H9 (cell line): ENCODE measurements at regions not wholly inside any gene's neighbourhood (a gene's known extent, or its start where the extent isn't known, plus 50 kb on each side); places are given as distances from the start of the nearest gene placed in this dataset.

Source experiments
- DNase-seq: peaks from one replicate; pipeline ENCODE4 v3.0.0-alpha.2; 2017
- H2AFZ ChIP-seq: one replicate; pipeline ENCODE4 v1.6.1; 2013; ENCODE audit warnings: mild to moderate bottlenecking, low read length, control low read depth, moderate library complexity
- H2AK5ac ChIP-seq: 2 replicates; pipeline ENCODE4 v1.6.1; 2013; ENCODE audit warnings: low read length, control low read depth, mixed read lengths; ENCODE audit not compliant: insufficient read length
- H2BK120ac ChIP-seq: one replicate; pipeline ENCODE4 v1.6.1; 2013; ENCODE audit warnings: low read depth, mild to moderate bottlenecking, low read length, control low read depth, inconsistent platforms; ENCODE audit not compliant: poor library complexity, severe bottlenecking
- H2BK12ac ChIP-seq: 2 replicates; pipeline ENCODE4 v1.6.1; 2013; ENCODE audit warnings: low read length, control low read depth, mixed read lengths, low read depth; ENCODE audit not compliant: insufficient read length
- H2BK15ac ChIP-seq: 2 replicates; pipeline ENCODE4 v1.6.1; 2013; ENCODE audit warnings: low read depth, low read length, control low read depth
- H2BK20ac ChIP-seq: one replicate; pipeline ENCODE4 v1.6.1; 2013; ENCODE audit warnings: low read depth, mild to moderate bottlenecking, low read length, control low read depth, inconsistent platforms; ENCODE audit not compliant: poor library complexity, severe bottlenecking
- H2BK5ac ChIP-seq: 2 replicates; pipeline ENCODE4 v1.6.1; 2013; ENCODE audit warnings: low read length, control low read depth, mixed read lengths; ENCODE audit not compliant: insufficient read length
- H3K14ac ChIP-seq: 2 replicates; pipeline ENCODE4 v1.6.1; 2013; ENCODE audit warnings: low read length, control low read depth; ENCODE audit not compliant: insufficient read depth
- H3K18ac ChIP-seq: 2 replicates; pipeline ENCODE4 v1.6.1; 2013; ENCODE audit warnings: low read depth, mild to moderate bottlenecking, mixed read lengths, low read length, control low read depth; ENCODE audit not compliant: insufficient read length
- H3K23ac ChIP-seq: 2 replicates; pipeline ENCODE4 v1.6.1; 2013; ENCODE audit warnings: low read length, control low read depth, mixed read lengths, low read depth; ENCODE audit not compliant: insufficient read length
- H3K23me2 ChIP-seq: 2 replicates; pipeline ENCODE4 v1.6.1; 2013; ENCODE audit warnings: low read depth, mild to moderate bottlenecking, mixed read lengths, low read length, control low read depth; ENCODE audit not compliant: insufficient read length, poor library complexity, severe bottlenecking
- H3K27ac ChIP-seq: 2 replicates; pipeline ENCODE4 v1.5.1; 2013; ENCODE audit warnings: low read length, control low read depth, mixed read lengths, low read depth; ENCODE audit not compliant: insufficient read length
- H3K27me3 ChIP-seq: 2 replicates; pipeline ENCODE4 v1.6.1; 2013; ENCODE audit warnings: low read length, control low read depth, inconsistent platforms; ENCODE audit not compliant: insufficient read depth
- H3K4ac ChIP-seq: 2 replicates; pipeline ENCODE4 v1.6.1; 2013; ENCODE audit warnings: low read depth, mild to moderate bottlenecking, control low read depth, inconsistent platforms, low read length, moderate library complexity
- H3K4me1 ChIP-seq: 2 replicates; pipeline ENCODE4 v1.6.1; 2013; ENCODE audit warnings: low read length, control low read depth, inconsistent platforms; ENCODE audit not compliant: insufficient read depth
- H3K4me2 ChIP-seq: 2 replicates; pipeline ENCODE4 v1.6.1; 2013; ENCODE audit warnings: low read length, control low read depth, mixed read lengths; ENCODE audit not compliant: insufficient read length, insufficient read depth
- H3K56ac ChIP-seq: 2 replicates; pipeline ENCODE4 v1.6.1; 2013; ENCODE audit warnings: low read depth, mild to moderate bottlenecking, mixed read lengths, low read length, control low read depth; ENCODE audit not compliant: insufficient read length
- H3K79me1 ChIP-seq: 2 replicates; pipeline ENCODE4 v1.6.1; 2013; ENCODE audit warnings: low read depth, mild to moderate bottlenecking, moderate library complexity, low read length, control low read depth, inconsistent platforms; ENCODE audit not compliant: insufficient read depth, poor library complexity, severe bottlenecking
- H3K79me2 ChIP-seq: 2 replicates; pipeline ENCODE4 v1.6.1; 2013; ENCODE audit warnings: low read length, control low read depth, inconsistent platforms; ENCODE audit not compliant: insufficient read depth
- H3K9ac ChIP-seq: 2 replicates; pipeline ENCODE4 v1.6.1; 2013; ENCODE audit warnings: low read length, control low read depth, mixed read lengths; ENCODE audit not compliant: insufficient read length; ENCODE audit errors: extremely low read depth
- H3K9me3 ChIP-seq: one replicate; pipeline ENCODE4 v1.6.1; 2013; ENCODE audit warnings: low read depth, low read length, inconsistent platforms; ENCODE audit not compliant: control insufficient read depth
- H3T11ph ChIP-seq: one replicate; pipeline ENCODE4 v1.6.1; 2013; ENCODE audit warnings: mild to moderate bottlenecking, low read length, control low read depth, inconsistent platforms
- H4K20me1 ChIP-seq: one replicate; pipeline ENCODE4 v1.6.1; 2013; ENCODE audit not compliant: control insufficient read depth, insufficient read length, insufficient read depth
- H4K5ac ChIP-seq: 2 replicates; pipeline ENCODE4 v1.6.1; 2013; ENCODE audit warnings: low read depth, mild to moderate bottlenecking, mixed read lengths, low read length, control low read depth; ENCODE audit not compliant: insufficient read length
- H4K8ac ChIP-seq: replicated peaks from 2 replicates; pipeline ENCODE4 v1.6.1; 2013; ENCODE audit warnings: low read length, control low read depth, mixed read lengths, low read depth; ENCODE audit not compliant: insufficient read length
- H4K91ac ChIP-seq: 2 replicates; pipeline ENCODE4 v1.6.1; 2013; ENCODE audit warnings: low read depth, mild to moderate bottlenecking, moderate library complexity, mixed read lengths, low read length, control low read depth; ENCODE audit not compliant: insufficient read length
- H3K27ac Mint-ChIP-seq, 3 experiments: 2 replicates in 2 of 3; 3 replicates in 1 of 3; pipeline ENCODE4 v1.8.0; 2020 to 2021; ENCODE audit warnings: mixed read lengths in 3 of 3, mild to moderate bottlenecking in 1 of 3, moderate library complexity in 1 of 3
- H3K27me3 Mint-ChIP-seq: 2 replicates; pipeline ENCODE4 v1.8.0; 2021; ENCODE audit warnings: low read depth, mild to moderate bottlenecking, moderate library complexity, mixed read lengths
- H3K36me3 Mint-ChIP-seq, 3 experiments: 2 replicates in 2 of 3; 3 replicates in 1 of 3; pipeline ENCODE4 v1.8.0; 2020 to 2021; ENCODE audit warnings: low read depth in 3 of 3, mixed read lengths in 3 of 3; ENCODE audit not compliant: insufficient read depth in 1 of 3
- H3K4me1 Mint-ChIP-seq, 2 experiments: 2 replicates each; pipeline ENCODE4 v1.8.0; 2020; ENCODE audit warnings: mixed read lengths in 2 of 2
- H3K4me3 Mint-ChIP-seq, 2 experiments: 2 replicates in 1 of 2; 3 replicates in 1 of 2; pipeline ENCODE4 v1.8.0; 2020 to 2021; ENCODE audit warnings: mild to moderate bottlenecking in 2 of 2, mixed read lengths in 2 of 2, moderate library complexity in 1 of 2
- H3K9me3 Mint-ChIP-seq, 2 experiments: 2 replicates in 1 of 2; 3 replicates in 1 of 2; pipeline ENCODE4 v1.8.0; 2020; ENCODE audit warnings: mild to moderate bottlenecking in 2 of 2, mixed read lengths in 2 of 2, moderate library complexity in 1 of 2
- CTCF ChIP-seq: fragments of 200-600 bp; sonication (generic); conservative IDR thresholded peaks from 3 replicates; pipeline ENCODE4 v1.8.0; 2021; ENCODE audit warnings: antibody characterized with exemption, mild to moderate bottlenecking
- WGBS: extraction: QIAGEN DNeasy Blood & Tissue Kit; methylation state at CpG from one replicate; pipeline ENCODE4 v1.1.7; 2013; ENCODE audit warnings: missing lambda C conversion rate, low lambda C conversion rate, mixed read lengths; ENCODE audit not compliant: insufficient read length; ENCODE audit errors: extremely low coverage; 5-methylcytosine and 5-hydroxymethylcytosine counted together

DNA sequence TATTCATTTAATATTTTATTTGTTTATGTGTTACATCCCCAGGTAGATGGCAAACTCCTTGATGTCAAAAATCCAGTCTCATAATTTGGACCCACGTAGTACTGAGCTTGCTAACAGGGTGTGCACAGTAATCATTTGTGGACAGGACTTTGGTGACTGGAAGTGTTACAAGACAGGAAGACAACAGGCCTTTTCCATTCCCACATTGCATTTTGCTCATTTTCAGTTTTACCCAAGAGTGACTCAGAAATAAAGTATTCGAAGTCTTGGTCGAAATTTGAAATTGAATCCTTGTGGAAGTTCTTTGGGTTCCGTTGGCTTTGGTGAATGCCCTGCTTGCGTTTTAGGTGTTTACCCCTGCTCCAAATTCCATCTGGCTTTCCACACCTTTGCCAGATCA, 63.0 kb upstream of the THBS2 start:
- Histone ChIP-seq H3K4me1 (no peaks in the 10 kb centered on the region), H2AK5ac (no peak overlapping the region), H2BK12ac (no peak overlapping the region), H3K18ac (no peak overlapping the region), H2BK5ac (no peak overlapping the region), H3K14ac (no peak overlapping the region), H3K9ac (no peak overlapping the region), H4K8ac (no peak overlapping the region), H3K23ac (no peak overlapping the region), H4K20me1 (no peaks in the 10 kb centered on the region), H3K27me3 (no peaks in the 10 kb centered on the region), H3K79me1 (no peaks in the 10 kb centered on the region), H2BK20ac (no peak overlapping the region), H3K4ac (no peak overlapping the region), H3K9me3 (no peaks in the 10 kb centered on the region), H4K91ac (no peak overlapping the region), H3K79me2 (no peaks in the 10 kb centered on the region), H2AFZ (no peak overlapping the region), H3K56ac (no peak overlapping the region), H3T11ph (no peak overlapping the region), H4K5ac (no peak overlapping the region), H2BK120ac (no peak overlapping the region), H3K4me2 (no peak overlapping the region), H3K23me2 (no peaks in the 10 kb centered on the region), H2BK15ac (no peak overlapping the region), H3K27ac (no peak overlapping the region)
- no peak for DNase-seq
- WGBS, result no CpG with 5 or more reads among the region's 5 CpGs
- no peak for TF ChIP-seq CTCF
- Mint-ChIP-seq H3K4me1 (peaks cover 6 to 7% of the 10 kb centered on the region in 2 experiments), H3K36me3 (no peaks in the 10 kb centered on the region), H3K27me3 (no peaks in the 10 kb centered on the region; the same call in 1 of the 2 replicates), H3K4me3 (no peak overlapping the region), H3K27ac (no peak overlapping the region), H3K9me3 (no peaks in the 10 kb centered on the region)
